Esophagus squamous epithelium (tissue), 5 donors: ENCODE measurements at regions not wholly inside any gene's neighbourhood (a gene's known extent, or its start where the extent isn't known, plus 50 kb on each side); places are given as distances from the start of the nearest gene placed in this dataset.

Source experiments
- DNase-seq: peaks from one replicate; lab custom pipeline; 2025; lab: John Stamatoyannopoulos, UW
- H3K27ac ChIP-seq, 4 donors: fragments of 200-600 bp; sonication (generic); one replicate each; pipeline ENCODE4 v1.5.1; 2016 to 2019; ENCODE audit warnings: mild to moderate bottlenecking in 1 of 4
- H3K27me3 ChIP-seq, 4 donors: fragments of 200-600 bp; sonication (generic); 1 replicate in 3 of 4; 2 replicates in 1 of 4; pipeline versions ENCODE4 v1.5.1 to v1.6.0; 2017 to 2021; ENCODE audit warnings: antibody characterized with exemption in 1 of 4
- H3K36me3 ChIP-seq, 3 donors: fragments of 200-600 bp; sonication (generic); one replicate each; pipeline ENCODE4 v1.5.1; 2016 to 2019
- H3K4me1 ChIP-seq, 3 donors: fragments of 200-600 bp; sonication (generic); one replicate each; pipeline ENCODE4 v1.5.1; 2017 to 2019
- H3K4me3 ChIP-seq, 4 donors: fragments of 200-600 bp; sonication (generic); 1 replicate in 3 of 4; 2 replicates in 1 of 4; pipeline ENCODE4 v1.5.1; 2016 to 2019; ENCODE audit warnings: mild to moderate bottlenecking in 2 of 4, moderate library complexity in 1 of 4
- H3K9me3 ChIP-seq, 3 donors: fragments of 200-600 bp; sonication (generic); one replicate each; pipeline ENCODE4 v1.5.1; 2016 to 2019
- CTCF ChIP-seq, 6 experiments: fragments of 450-650 bp in 4 of 6; fragments of 200-600 bp in 2 of 6; sonication (generic) in 2 of 6; IDR thresholded peaks; one replicate each; pipeline ENCODE4 v1.5.1; 2016 to 2019; ENCODE audit warnings: antibody characterized with exemption in 6 of 6, mild to moderate bottlenecking in 4 of 6, moderate library complexity in 4 of 6
- POLR2A ChIP-seq, 4 donors: fragments of 450-650 bp; IDR thresholded peaks; one replicate each; pipeline ENCODE4 v1.6.1; 2017; ENCODE audit warnings: antibody characterized with exemption in 4 of 4, mild to moderate bottlenecking in 4 of 4, moderate library complexity in 3 of 4
- WGBS, 2 donors: methylation state at CpG; one replicate each; pipeline ENCODE4 v1.1.5; 2018; 5-methylcytosine and 5-hydroxymethylcytosine counted together
- intact Hi-C: fragments of 100-400 bp; cut with DNase I; formaldehyde crosslinking; loops from one replicate; pipeline ENCODE4 v1.15.0; 2022
- donor health status: DM: yes; HTN: yes; CAD: no.

GRCh38 chr14:65296876-65297275, 115.7 kb upstream of the FUT8 start:
- intact Hi-C loops, result no loop called here
- no peak for TF ChIP-seq POLR2A (IDR thresholded peaks at IDR 0.05)
- no peak for TF ChIP-seq CTCF (IDR thresholded peaks at IDR 0.05)
- Histone ChIP-seq H3K36me3 (no peaks in the 10 kb centered on the region), H3K4me3 (no peak overlapping the region), H3K9me3 (no peaks in the 10 kb centered on the region), H3K27me3 (no peaks in the 10 kb centered on the region), H3K27ac (no peak overlapping the region), H3K4me1 (peaks cover 0 to 2% (median 0%) of the 10 kb centered on the region in 3 donors)
- WGBS, 2 donors, result 65 to 93% methylated on average over 4 of the region's 4 CpGs
- DNase-seq, result no peak

GRCh38 chr14:65297744-65298143, 114.8 kb upstream of the FUT8 start:
- WGBS, 2 donors, result 74 to 82% methylated on average over 5 of the region's 5 CpGs
- Histone ChIP-seq H3K4me1 (peaks cover 4 to 7% (median 4%) of the 10 kb centered on the region in 3 donors), H3K27ac (no peak overlapping the region), H3K36me3 (no peaks in the 10 kb centered on the region), H3K27me3 (no peaks in the 10 kb centered on the region), H3K9me3 (no peaks in the 10 kb centered on the region), H3K4me3 (no peak overlapping the region)
- TF ChIP-seq POLR2A (IDR thresholded peaks at IDR 0.05), result no peak
- no peak for TF ChIP-seq CTCF (IDR thresholded peaks at IDR 0.05)
- no peak for DNase-seq
- intact Hi-C loops, result no loop called here

GRCh38 chr14:65299826-65300225, 112.7 kb upstream of the FUT8 start:
- TF ChIP-seq POLR2A (IDR thresholded peaks at IDR 0.05), result no peak
- no peak for TF ChIP-seq CTCF (IDR thresholded peaks at IDR 0.05)
- 85 to 88% methylated on average over 3 of the region's 3 CpGs for WGBS, 2 donors
- H3K27ac ChIP-seq, result no peak overlapping the region

GRCh38 chr14:65301862-65302539, 110.5 kb upstream of the FUT8 start:
- DNase-seq, result no peak
- Histone ChIP-seq H3K4me1 (peaks cover 5 to 21% (median 9%) of the 10 kb centered on the region in 3 donors), H3K4me3 (no peak overlapping the region), H3K27me3 (no peaks in the 10 kb centered on the region), H3K9me3 (no peaks in the 10 kb centered on the region), H3K27ac (peak overlapping the region in 1 of 4 donors; percentile 63), H3K36me3 (no peaks in the 10 kb centered on the region)
- TF ChIP-seq CTCF (IDR thresholded peaks at IDR 0.05), result peak in 1 of 6 experiments; percentile 16
- TF ChIP-seq POLR2A (IDR thresholded peaks at IDR 0.05), result no peak
- WGBS, 2 donors, result 86 to 98% methylated on average over 6 to 7 of the region's 7 CpGs
- intact Hi-C loops, result no loop called here

More at GRCh38 chr14:65299826-65300225, 112.7 kb upstream of the FUT8 start:
- no peaks in the 10 kb centered on the region for H3K27me3 ChIP-seq
- H3K4me1 ChIP-seq, result peaks cover 5 to 21% (median 9%) of the 10 kb centered on the region in 3 donors
- DNase-seq, result no peak
- no peak overlapping the region for H3K4me3 ChIP-seq
- no peaks in the 10 kb centered on the region for H3K36me3 ChIP-seq
- intact Hi-C loops, result no loop called here
- no peaks in the 10 kb centered on the region for H3K9me3 ChIP-seq

- no peaks in the 10 kb centered on the region for H3K27me3 ChIP-seq
- no peak for TF ChIP-seq POLR2A (IDR thresholded peaks at IDR 0.05)
- H3K4me3 ChIP-seq, result no peak overlapping the region
- intact Hi-C loops, result no loop called here
- H3K4me1 ChIP-seq, result peaks cover 5 to 21% (median 9%) of the 10 kb centered on the region in 3 donors
- H3K27ac ChIP-seq, result peak overlapping the region in 2 of 4 donors; percentile 15 to 63
- H3K36me3 ChIP-seq, result no peaks in the 10 kb centered on the region
- WGBS, 2 donors, result 21 to 37% methylated on average over 5 to 7 of the region's 7 CpGs
- no peaks in the 10 kb centered on the region for H3K9me3 ChIP-seq
- no peak for DNase-seq
Measured at GRCh38 chr14:65302571-65303189, 109.8 kb upstream of the FUT8 start.
